GM04504 (cell line): ENCODE measurements at regions not wholly inside any gene's neighbourhood (a gene's known extent, or its start where the extent isn't known, plus 50 kb on each side); places are given as distances from the start of the nearest gene placed in this dataset.

Source experiments
- DNase-seq: peaks from one replicate; pipeline ENCODE4 v3.0.0-alpha.2; 2012; ENCODE audit warnings: low read depth

- DNase-seq = no peak
Observed at GRCh38 chr1:25036117-25036546, 106.1 kb upstream of the RUNX3 start.

DNA sequence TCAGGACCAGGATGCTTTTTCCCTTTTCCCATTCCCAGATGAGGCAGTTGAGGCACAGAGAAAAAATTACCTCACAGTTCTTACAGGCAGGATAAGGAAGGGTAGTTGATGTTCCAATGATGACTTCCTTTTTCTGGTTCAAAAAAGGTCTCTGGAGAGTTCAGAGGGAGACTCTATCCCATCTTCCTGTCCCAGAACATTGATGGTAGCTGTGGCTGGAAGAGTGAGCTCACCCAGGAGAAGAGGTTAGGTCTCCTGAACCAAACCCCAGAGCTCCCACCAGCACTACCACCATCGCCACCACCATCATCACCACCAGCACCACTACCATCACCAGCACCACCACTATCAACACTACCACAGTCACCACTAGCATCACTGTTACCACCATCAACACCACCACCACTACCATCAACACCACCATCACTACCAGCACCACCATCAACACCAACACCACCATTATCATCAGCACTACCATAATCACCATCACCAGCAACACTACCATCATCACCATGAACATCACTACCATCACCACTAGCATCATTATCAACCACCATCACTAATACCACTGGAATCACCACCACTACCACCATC lies 105.5 kb upstream of the RUNX3 start:
- DNase-seq = no peak

DNA sequence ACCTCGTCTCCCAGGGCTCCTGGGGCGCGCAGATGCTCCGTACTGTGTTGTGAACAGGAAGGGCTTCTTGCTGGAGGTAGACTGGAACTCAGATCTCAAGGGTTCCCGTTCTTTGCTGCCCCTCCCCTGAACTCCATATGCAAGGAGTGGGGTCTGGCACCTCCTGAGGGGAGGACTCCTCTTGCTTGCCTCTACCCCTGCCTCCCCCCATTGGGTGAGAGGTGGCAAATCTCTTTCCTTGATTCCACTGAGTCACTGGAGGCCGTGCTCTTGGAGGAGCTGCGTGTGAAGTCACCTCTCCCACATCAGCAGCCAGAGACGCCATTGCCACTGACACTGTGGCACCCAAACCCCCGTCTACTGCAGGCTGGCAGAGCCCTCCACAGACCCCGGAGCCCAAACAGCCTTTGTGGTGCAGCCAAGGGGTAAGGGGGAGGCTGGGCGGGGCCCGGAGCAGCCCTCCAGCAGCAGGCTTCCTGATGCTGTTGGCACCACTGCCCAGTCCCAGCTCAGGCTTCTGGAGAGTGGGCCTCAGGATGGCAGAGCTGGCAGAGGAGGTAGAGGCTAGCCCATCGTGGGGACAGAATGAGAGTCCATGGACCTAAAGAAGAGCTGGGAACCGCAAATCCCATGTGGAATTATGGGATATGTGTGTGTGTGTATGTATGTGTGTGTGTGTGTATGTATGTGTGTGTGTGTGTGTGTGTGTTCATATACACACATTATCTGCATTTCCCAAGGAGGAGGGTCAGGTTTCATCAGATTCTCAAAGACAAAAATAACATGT lies 104.9 kb upstream of the RUNX3 start:
- no peak for DNase-seq

- DNase-seq = no peak
Observed at GRCh38 chr1:25033828-25034705, 104.0 kb upstream of the RUNX3 start.

GRCh38 chr1:25033030-25033827 lies 103.2 kb upstream of the RUNX3 start:
- DNase-seq = no peak

GRCh38 chr1:25031966-25032667 lies 102.0 kb upstream of the RUNX3 start:
- DNase-seq = no peak

DNA sequence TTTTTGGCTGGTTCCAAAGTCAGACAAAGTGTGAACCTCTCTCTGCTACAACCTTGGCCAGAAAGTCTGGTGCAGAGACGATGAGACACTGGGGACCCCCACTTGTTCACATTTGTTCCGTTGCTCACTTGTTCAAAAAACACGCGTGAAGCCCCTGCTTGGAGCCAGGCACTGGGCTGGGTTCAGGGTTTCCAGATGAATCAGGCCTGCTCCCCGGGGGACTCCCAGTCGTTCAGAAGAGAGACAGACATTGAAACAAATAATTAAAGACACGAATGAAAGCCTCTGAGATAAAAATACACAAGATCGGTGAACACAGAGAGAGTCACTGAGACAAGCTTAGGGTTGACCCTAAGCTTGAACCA lies 101.5 kb upstream of the RUNX3 start:
- DNase-seq = no peak

GRCh38 chr1:25030674-25031589 lies 100.9 kb upstream of the RUNX3 start:
- DNase-seq = no peak

GRCh38 chr1:25030012-25030411 lies 99.9 kb upstream of the RUNX3 start:
- DNase-seq = no peak

GRCh38 chr1:25028907-25029599 lies 99.0 kb upstream of the RUNX3 start:
- DNase-seq = no peak

DNA sequence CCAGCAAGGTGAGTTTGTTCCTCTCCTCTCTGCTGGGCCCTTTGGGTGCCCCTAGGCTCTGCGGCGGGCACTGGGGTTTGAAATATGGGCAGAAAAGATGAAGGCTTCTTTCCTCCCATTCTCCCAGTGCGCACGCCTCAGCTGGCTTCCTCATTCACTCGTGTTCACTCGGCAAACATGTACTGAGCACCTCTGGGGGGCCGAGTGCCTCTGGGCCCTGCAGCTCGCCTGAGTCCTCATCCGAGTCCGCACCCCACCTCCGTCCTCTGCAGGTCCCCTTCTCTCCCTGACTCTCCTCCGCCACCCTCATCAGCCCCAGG lies 98.5 kb upstream of the RUNX3 start:
- DNase-seq = no peak

GRCh38 chr1:25027822-25028586 lies 97.9 kb upstream of the RUNX3 start:
- DNase-seq = no peak

DNA sequence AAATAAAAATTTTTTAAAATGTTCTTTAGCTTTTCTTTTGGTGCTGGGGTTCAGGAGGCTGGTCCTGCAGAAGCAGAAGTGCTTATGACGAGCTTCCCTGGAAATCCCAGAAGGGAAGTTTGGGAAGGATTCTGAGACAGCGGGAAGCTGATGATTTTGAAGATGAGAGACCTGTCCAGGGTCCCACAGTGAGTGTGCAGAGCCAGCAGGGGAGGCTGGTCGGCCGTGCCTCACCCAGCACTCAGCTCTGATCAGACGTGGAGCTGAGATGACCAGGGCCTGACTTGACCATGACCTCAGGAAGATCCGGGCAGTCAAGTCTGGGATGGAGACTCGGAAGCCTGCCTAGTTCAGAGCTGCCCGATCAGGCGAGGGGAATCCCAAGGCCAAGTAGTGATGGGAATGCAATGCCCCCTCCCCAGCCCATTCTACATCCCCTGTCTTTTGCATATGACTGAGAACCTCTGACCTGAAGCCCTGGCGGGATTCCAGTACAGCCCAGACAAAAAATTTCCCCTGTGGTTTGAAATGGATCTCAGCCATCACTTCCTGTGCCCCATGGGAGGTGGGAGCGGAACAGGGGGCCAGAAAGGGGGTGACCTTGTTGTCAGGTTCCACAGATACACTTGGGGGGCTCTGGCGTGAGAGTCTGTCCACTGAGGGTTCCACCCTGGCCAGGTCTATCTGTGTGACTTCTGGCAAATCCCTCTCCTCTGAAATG lies 96.8 kb upstream of the RUNX3 start:
- no peak for DNase-seq

DNA sequence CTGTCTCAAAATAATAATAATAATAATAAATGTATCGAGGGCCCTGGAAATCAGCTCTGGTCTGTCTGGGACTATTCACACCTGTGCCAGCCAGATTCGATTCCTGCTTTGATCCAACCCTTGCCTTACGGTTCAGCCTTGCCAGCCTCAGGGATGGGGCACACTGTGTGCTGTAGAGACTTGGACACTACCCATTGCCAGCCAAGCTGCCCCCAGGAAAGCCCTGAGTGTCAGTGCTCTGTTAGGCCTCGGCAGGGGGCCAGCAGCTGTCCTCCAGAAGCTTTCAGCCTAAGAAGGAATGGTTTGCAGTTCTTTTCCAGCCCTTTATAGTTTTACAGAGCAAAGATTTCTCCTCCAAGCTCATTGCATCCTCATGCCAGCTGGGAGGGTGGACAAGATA lies 96.2 kb upstream of the RUNX3 start:
- DNase-seq = no peak

DNA sequence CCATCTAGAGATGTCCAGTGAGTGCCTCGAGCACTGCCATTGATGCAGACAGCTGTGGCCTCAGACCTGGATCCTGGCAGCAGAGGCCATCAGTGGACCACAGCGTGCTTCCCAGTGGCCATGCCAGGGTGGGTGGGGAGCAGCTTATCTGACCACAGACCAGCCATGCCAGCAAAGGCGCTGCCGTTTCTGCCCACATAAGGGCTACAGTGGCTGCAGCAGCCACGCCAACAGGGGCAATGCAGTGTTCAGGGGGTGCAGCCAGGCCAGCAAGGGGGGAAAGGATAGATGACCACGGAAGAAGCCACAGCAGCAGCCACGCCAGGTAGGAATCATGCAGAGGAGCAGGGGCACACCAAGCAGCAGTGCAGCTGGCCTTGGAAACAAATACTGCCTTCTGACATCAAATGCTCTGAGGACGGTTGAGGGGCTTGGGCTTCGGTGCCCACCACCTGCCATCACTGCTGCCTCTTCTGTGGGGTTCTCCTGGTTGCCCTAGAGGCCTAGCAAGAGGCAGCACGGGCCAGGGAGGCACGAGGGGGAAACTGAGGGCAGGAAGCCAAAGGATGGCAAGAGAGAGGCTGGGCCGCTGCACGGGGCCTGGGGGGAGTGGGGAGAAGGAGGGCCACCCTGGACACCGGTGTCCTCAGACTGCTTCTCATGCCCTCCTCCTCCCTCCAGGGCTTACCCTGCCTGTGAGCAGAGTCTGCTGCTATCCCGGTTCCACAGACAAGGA lies 94.7 kb upstream of the RUNX3 start:
- no peak for DNase-seq

- DNase-seq = no peak
Observed at GRCh38 chr1:25023826-25024225, 93.8 kb upstream of the RUNX3 start.

- DNase-seq = no peak
Observed at GRCh38 chr1:25023190-25023578, 93.1 kb upstream of the RUNX3 start.
